HCT116 (cell line): ENCODE measurements at regions not wholly inside any gene's neighbourhood (a gene's known extent, or its start where the extent isn't known, plus 50 kb on each side); places are given as distances from the start of the nearest gene placed in this dataset.

Source experiments
- ATAC-seq: fragments of 200-7000 bp; cut with Tn5 transposase; 2 replicates; pipeline ENCODE4 v1.9.1; 2020; ENCODE audit warnings: mild to moderate bottlenecking, moderate library complexity
- BruUV-seq: library from RNA; stranded (reverse); fragments of 400-500 nt; replicated peaks from 2 replicates; lab custom pipeline; 2021; lab: Mats Ljungman, UMichigan
- CTCF ChIA-PET: fragments of 300-600 bp; sonication (Branson Sonifier 250); formaldehyde crosslinking; loops from one replicate; lab custom pipeline; 2021; ENCODE audit warnings: antibody characterized with exemption; lab: Charles Lee
- POLR2A ChIA-PET: fragments of 300-600, 350-600 bp; sonication (Branson Sonifier 250); formaldehyde crosslinking; loops from one replicate; lab custom pipeline; 2021; ENCODE audit warnings: antibody characterized with exemption; lab: Charles Lee
- RAD21 ChIA-PET, 2 experiments: fragments of 300-600 bp; sonication (Branson Sonifier 250); formaldehyde crosslinking; loops; one replicate each; lab custom pipeline; 2023; ENCODE audit warnings: low total read pairs in 2 of 2; ENCODE audit not compliant: uncharacterized antibody in 2 of 2, unreplicated experiment in 2 of 2, low non-redundant PET in 1 of 2; lab: Charles Lee
- DNase-seq: peaks from one replicate; pipeline ENCODE4 v3.0.0-alpha.2; 2010; ENCODE audit warnings: low read depth, low spot score
- H2AFZ ChIP-seq: fragments of 200-600 bp; shearing (Covaris generic), sonication (generic); 2 replicates; pipeline ENCODE4 v1.6.1; 2017; ENCODE audit warnings: low read depth, mixed run types, mixed read lengths, antibody characterized with exemption, low read length; ENCODE audit not compliant: poor library complexity, severe bottlenecking
- H3K27ac ChIP-seq: 2 replicates; pipeline ENCODE4 v1.5.1; 2012; ENCODE audit warnings: low read depth, low read length
- H3K27me3 ChIP-seq: fragments of 200-600 bp; sonication (generic); 2 replicates; pipeline ENCODE4 v1.6.1; 2016; ENCODE audit warnings: mixed run types, low read length, mixed read lengths; ENCODE audit not compliant: insufficient read depth
- H3K36me3 ChIP-seq, 2 experiments: fragments of 200-500 bp in 1 of 2; fragments of 200-600 bp in 1 of 2; sonication (Bioruptor generic) in 1 of 2; sonication (generic) in 1 of 2; 2 replicates each; pipeline versions ENCODE4 v1.5.1 to v1.6.1; 2014 to 2016; ENCODE audit warnings: low read length in 2 of 2, inconsistent platforms in 1 of 2, mixed read lengths in 1 of 2, mixed run types in 1 of 2; ENCODE audit not compliant: insufficient read depth in 2 of 2, control insufficient read depth in 1 of 2
- H3K4me1 ChIP-seq, 2 experiments: fragments of 200-600 bp in 1 of 2; sonication (generic) in 1 of 2; 2 replicates each; pipeline versions ENCODE4 v1.5.1 to v1.6.1; 2012 to 2017; ENCODE audit warnings: low read length in 2 of 2, inconsistent platforms in 1 of 2, mild to moderate bottlenecking in 1 of 2, mixed read lengths in 1 of 2, mixed run types in 1 of 2, moderate library complexity in 1 of 2; ENCODE audit not compliant: insufficient read depth in 2 of 2, control insufficient read depth in 1 of 2
- H3K4me2 ChIP-seq: fragments of 200-600 bp; sonication (generic); 2 replicates; pipeline ENCODE4 v1.6.1; 2017; ENCODE audit warnings: mixed run types, low read length, mixed read lengths
- H3K4me3 ChIP-seq, 2 experiments: fragments of 200-600 bp in 1 of 2; sonication (generic) in 1 of 2; replicated peaks in 1 of 2; 2 replicates each; pipeline ENCODE4 v1.5.1; 2011 to 2016; ENCODE audit warnings: low read length in 2 of 2, control low read depth in 1 of 2, low read depth in 1 of 2, mild to moderate bottlenecking in 1 of 2, mixed read lengths in 1 of 2, mixed run types in 1 of 2
- H3K79me2 ChIP-seq: fragments of 200-600 bp; sonication (generic); 2 replicates; pipeline ENCODE4 v1.6.1; 2017; ENCODE audit warnings: mild to moderate bottlenecking, mixed run types, low read length, moderate library complexity, mixed read lengths; ENCODE audit not compliant: insufficient read depth
- H3K9ac ChIP-seq: fragments of 200-600 bp; sonication (generic); 2 replicates; pipeline ENCODE4 v1.6.1; 2016; ENCODE audit warnings: low read length, mixed read lengths
- H3K9me2 ChIP-seq: fragments of 200-600 bp; sonication (generic), shearing (Covaris generic); 2 replicates; pipeline ENCODE4 v1.6.1; 2017; ENCODE audit warnings: mixed run types, mild to moderate bottlenecking, moderate library complexity; ENCODE audit not compliant: insufficient read depth
- H3K9me3 ChIP-seq, 2 experiments: fragments of 200-500 bp in 1 of 2; fragments of 200-600 bp in 1 of 2; sonication (Bioruptor generic) in 1 of 2; sonication (generic) in 1 of 2; 2 replicates each; pipeline ENCODE4 v1.6.1; 2014 to 2017; ENCODE audit warnings: low read length in 2 of 2, mixed read lengths in 2 of 2, inconsistent platforms in 1 of 2, low read depth in 1 of 2, mild to moderate bottlenecking in 1 of 2, mixed run types in 1 of 2, moderate library complexity in 1 of 2; ENCODE audit not compliant: control insufficient read depth in 1 of 2, insufficient read depth in 1 of 2
- H4K20me1 ChIP-seq: fragments of 200-600 bp; sonication (generic), shearing (Covaris generic); 2 replicates; pipeline ENCODE4 v1.6.1; 2017; ENCODE audit warnings: mixed run types, mild to moderate bottlenecking, moderate library complexity; ENCODE audit not compliant: insufficient read depth
- ATF3 ChIP-seq: IDR thresholded peaks from 2 replicates; pipeline ENCODE4 v1.6.1; 2012
- CBX3 ChIP-seq: IDR thresholded peaks from 2 replicates; pipeline ENCODE4 v1.6.1; 2012; ENCODE audit warnings: low read depth
- ELF1 ChIP-seq: IDR thresholded peaks from 2 replicates; pipeline ENCODE4 v1.6.1; 2012; ENCODE audit warnings: low read depth, borderline replicate concordance
- EZH2phosphoT487 ChIP-seq: fragments of 200-600 bp; IDR thresholded peaks from 2 replicates; pipeline ENCODE4 v1.6.1; 2018; ENCODE audit warnings: antibody characterized with exemption, borderline replicate concordance
- FOSL1 ChIP-seq: IDR thresholded peaks from 2 replicates; pipeline ENCODE4 v1.6.1; 2012; ENCODE audit warnings: low read depth
- JUND ChIP-seq: IDR thresholded peaks from 2 replicates; pipeline ENCODE4 v1.6.1; 2012
- POLR2A ChIP-seq: IDR thresholded peaks from 2 replicates; pipeline ENCODE4 v1.7.0; 2011; ENCODE audit warnings: borderline replicate concordance; ENCODE audit not compliant: insufficient read depth, insufficient read length; ENCODE audit errors: extremely low read depth
- RAD21 ChIP-seq: IDR thresholded peaks from 2 replicates; pipeline ENCODE4 v1.6.1; 2012; ENCODE audit warnings: low read depth, mild to moderate bottlenecking
- SP1 ChIP-seq: IDR thresholded peaks from 2 replicates; pipeline ENCODE4 v1.6.1; 2012; ENCODE audit warnings: low read depth
- TCF7L2 ChIP-seq: IDR thresholded peaks from 2 replicates; pipeline ENCODE4 v1.7.0; 2011; ENCODE audit warnings: borderline replicate concordance, inconsistent platforms; ENCODE audit not compliant: insufficient read depth, insufficient read length; ENCODE audit errors: extremely low read depth
- YY1 ChIP-seq: IDR thresholded peaks from 2 replicates; pipeline ENCODE4 v1.6.1; 2011; ENCODE audit warnings: low read length, low read depth, moderate library complexity, mild to moderate bottlenecking; ENCODE audit not compliant: insufficient replicate concordance; ENCODE audit errors: extremely low read depth
- ZNF274 ChIP-seq: fragments of 200-500 bp; sonication (Bioruptor generic); IDR thresholded peaks from 2 replicates; pipeline ENCODE4 v1.6.1; 2014; ENCODE audit warnings: mild to moderate bottlenecking, low read depth, low read length, inconsistent platforms
- intact Hi-C: fragments of 100-400 bp; cut with micrococcal nuclease; formaldehyde crosslinking; loops from 2 replicates; pipeline ENCODE4 v1.10.0; 2022
- TF ChIP-seq, protein P1 (sequence below): IDR thresholded peaks from 2 replicates; pipeline ENCODE4 v1.6.1; 2012
- TF ChIP-seq, protein P2 (sequence below): IDR thresholded peaks from 2 replicates; pipeline ENCODE4 v1.6.1; 2011; ENCODE audit warnings: mild to moderate bottlenecking, low read length, moderate library complexity; ENCODE audit not compliant: insufficient replicate concordance; ENCODE audit errors: extremely low read depth
- TF ChIP-seq, protein P3 (sequence below), 3 experiments: fragments of 200-600 bp in 1 of 3; sonication (generic) in 1 of 3; IDR thresholded peaks in 2 of 3; conservative IDR thresholded peaks in 1 of 3; 2 replicates each; pipeline ENCODE4 v1.5.1; 2012 to 2017; ENCODE audit warnings: low read depth in 2 of 3, low read length in 2 of 3, antibody characterized with exemption in 1 of 3, borderline replicate concordance in 1 of 3, control low read depth in 1 of 3, mild to moderate bottlenecking in 1 of 3, mixed read lengths in 1 of 3, mixed run types in 1 of 3, moderate library complexity in 1 of 3; ENCODE audit not compliant: insufficient read depth in 1 of 3

GRCh38 chr5:159777049-159777660, 139.1 kb upstream of the ADRA1B start:
- Histone ChIP-seq H3K4me1 (peaks cover 11 to 63% of the 10 kb centered on the region in 2 experiments; a peak in 3 of 4 replicates), H3K27me3 (no peaks in the 10 kb centered on the region), H3K4me2 (no peak overlapping the region), H3K9me3 (no peaks in the 10 kb centered on the region), H4K20me1 (no peaks in the 10 kb centered on the region), H3K9ac (no peak overlapping the region), H3K4me3 (no peak overlapping the region), H3K9me2 (no peaks in the 10 kb centered on the region), H3K36me3 (no peaks in the 10 kb centered on the region), H3K27ac (no peak overlapping the region)
- DNase-seq (no peak), ATAC-seq (no peak)
- CTCF ChIA-PET: no interaction called here
- intact Hi-C loops: loop anchor here (5.0 to 10.0 kb wide), 4 partner anchors 125 to 332 kb away; no protein-coding TSS in a partner anchor
- POLR2A ChIA-PET: no interaction called here
- no TSS peak for BruUV-seq
- RAD21 ChIA-PET: no interaction called here
- TF ChIP-seq EZH2phosphoT487 (no peak), JUND (no peak), FOSL1 (no peak), YY1 (no peak), SP1 (no peak), CBX3 (no peak), TCF7L2 (no peak), RAD21 (no peak), POLR2A (no peak), ATF3 (no peak), ELF1 (no peak), ZNF274 (no peak)
- TF ChIP-seq, protein P1, sequence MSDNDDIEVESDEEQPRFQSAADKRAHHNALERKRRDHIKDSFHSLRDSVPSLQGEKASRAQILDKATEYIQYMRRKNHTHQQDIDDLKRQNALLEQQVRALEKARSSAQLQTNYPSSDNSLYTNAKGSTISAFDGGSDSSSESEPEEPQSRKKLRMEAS: no peak
- TF ChIP-seq, protein P2, sequence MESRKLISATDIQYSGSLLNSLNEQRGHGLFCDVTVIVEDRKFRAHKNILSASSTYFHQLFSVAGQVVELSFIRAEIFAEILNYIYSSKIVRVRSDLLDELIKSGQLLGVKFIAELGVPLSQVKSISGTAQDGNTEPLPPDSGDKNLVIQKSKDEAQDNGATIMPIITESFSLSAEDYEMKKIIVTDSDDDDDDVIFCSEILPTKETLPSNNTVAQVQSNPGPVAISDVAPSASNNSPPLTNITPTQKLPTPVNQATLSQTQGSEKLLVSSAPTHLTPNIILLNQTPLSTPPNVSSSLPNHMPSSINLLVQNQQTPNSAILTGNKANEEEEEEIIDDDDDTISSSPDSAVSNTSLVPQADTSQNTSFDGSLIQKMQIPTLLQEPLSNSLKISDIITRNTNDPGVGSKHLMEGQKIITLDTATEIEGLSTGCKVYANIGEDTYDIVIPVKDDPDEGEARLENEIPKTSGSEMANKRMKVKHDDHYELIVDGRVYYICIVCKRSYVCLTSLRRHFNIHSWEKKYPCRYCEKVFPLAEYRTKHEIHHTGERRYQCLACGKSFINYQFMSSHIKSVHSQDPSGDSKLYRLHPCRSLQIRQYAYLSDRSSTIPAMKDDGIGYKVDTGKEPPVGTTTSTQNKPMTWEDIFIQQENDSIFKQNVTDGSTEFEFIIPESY: no peak
- TF ChIP-seq, protein P3, sequence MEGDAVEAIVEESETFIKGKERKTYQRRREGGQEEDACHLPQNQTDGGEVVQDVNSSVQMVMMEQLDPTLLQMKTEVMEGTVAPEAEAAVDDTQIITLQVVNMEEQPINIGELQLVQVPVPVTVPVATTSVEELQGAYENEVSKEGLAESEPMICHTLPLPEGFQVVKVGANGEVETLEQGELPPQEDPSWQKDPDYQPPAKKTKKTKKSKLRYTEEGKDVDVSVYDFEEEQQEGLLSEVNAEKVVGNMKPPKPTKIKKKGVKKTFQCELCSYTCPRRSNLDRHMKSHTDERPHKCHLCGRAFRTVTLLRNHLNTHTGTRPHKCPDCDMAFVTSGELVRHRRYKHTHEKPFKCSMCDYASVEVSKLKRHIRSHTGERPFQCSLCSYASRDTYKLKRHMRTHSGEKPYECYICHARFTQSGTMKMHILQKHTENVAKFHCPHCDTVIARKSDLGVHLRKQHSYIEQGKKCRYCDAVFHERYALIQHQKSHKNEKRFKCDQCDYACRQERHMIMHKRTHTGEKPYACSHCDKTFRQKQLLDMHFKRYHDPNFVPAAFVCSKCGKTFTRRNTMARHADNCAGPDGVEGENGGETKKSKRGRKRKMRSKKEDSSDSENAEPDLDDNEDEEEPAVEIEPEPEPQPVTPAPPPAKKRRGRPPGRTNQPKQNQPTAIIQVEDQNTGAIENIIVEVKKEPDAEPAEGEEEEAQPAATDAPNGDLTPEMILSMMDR (IDR thresholded peaks at IDR 0.05 in 2 of 3, conservative IDR thresholded peaks at IDR 0.05 in 1 of 3; ENCODE audit: borderline replicate concordance in 1 of 3, insufficient read depth in 1 of 3, low read depth in 2 of 3, low read length in 2 of 3): no peak
- TF ChIP-seq, all 23 proteins: peak for 0
- H2AFZ ChIP-seq: no peak overlapping the region
- H3K79me2 ChIP-seq: no peaks in the 10 kb centered on the region
